Thyroid gland (tissue), 4 donors: ENCODE measurements at regions not wholly inside any gene's neighbourhood (a gene's known extent, or its start where the extent isn't known, plus 50 kb on each side); places are given as distances from the start of the nearest gene placed in this dataset.

Source experiments
- DNase-seq, 2 donors: peaks; one replicate each; pipeline ENCODE4 v3.0.0-alpha.2; 2019
- H3K27ac ChIP-seq, 3 donors: fragments of 200-600 bp; sonication (generic); 1 replicate in 2 of 3; 2 replicates in 1 of 3; pipeline ENCODE4 v1.5.1; 2016 to 2019; ENCODE audit warnings: mild to moderate bottlenecking in 1 of 3, moderate library complexity in 1 of 3
- H3K27me3 ChIP-seq: fragments of 200-600 bp; sonication (generic); one replicate; pipeline ENCODE4 v1.5.1; 2019
- H3K36me3 ChIP-seq, 2 donors: fragments of 200-600 bp; sonication (generic); one replicate each; pipeline ENCODE4 v1.5.1; 2016 to 2019
- H3K4me1 ChIP-seq, 2 donors: fragments of 200-600 bp; sonication (generic); one replicate each; pipeline ENCODE4 v1.5.1; 2017 to 2019
- H3K4me3 ChIP-seq, 3 donors: fragments of 200-600 bp; sonication (generic); replicated peaks in 1 of 3; 1 replicate in 2 of 3; 2 replicates in 1 of 3; pipeline ENCODE4 v1.5.1; 2016; ENCODE audit warnings: mild to moderate bottlenecking in 1 of 3
- H3K9me3 ChIP-seq: fragments of 200-600 bp; sonication (generic); one replicate; pipeline ENCODE4 v1.5.1; 2017
- CTCF ChIP-seq, 6 experiments: fragments of 200-600 bp in 3 of 6; fragments of 450-650 bp in 3 of 6; sonication (generic) in 3 of 6; IDR thresholded peaks; one replicate each; pipeline ENCODE4 v1.5.1; 2016 to 2019; ENCODE audit warnings: antibody characterized with exemption in 6 of 6, mild to moderate bottlenecking in 2 of 6, inconsistent platforms in 1 of 6, moderate library complexity in 1 of 6
- POLR2A ChIP-seq, 2 donors: fragments of 450-650 bp; IDR thresholded peaks; one replicate each; pipeline ENCODE4 v1.6.1; 2017; ENCODE audit warnings: antibody characterized with exemption in 2 of 2, mild to moderate bottlenecking in 2 of 2, moderate library complexity in 1 of 2
- WGBS, 2 donors: methylation state at CpG; one replicate each; pipeline ENCODE4 v1.1.5; 2017; 5-methylcytosine and 5-hydroxymethylcytosine counted together
- intact Hi-C: fragments of 100-400 bp; cut with DNase I; formaldehyde crosslinking; loops from one replicate; pipeline ENCODE4 v1.15.1; 2023

- no peak for DNase-seq
- intact Hi-C loops = no loop called here
- TF ChIP-seq CTCF (IDR thresholded peaks at IDR 0.05) = no peak
- TF ChIP-seq POLR2A (IDR thresholded peaks at IDR 0.05) = no peak
- Histone ChIP-seq H3K4me1 (no peaks in the 10 kb centered on the region), H3K4me3 (no peak overlapping the region), H3K36me3 (no peaks in the 10 kb centered on the region), H3K9me3 (no peaks in the 10 kb centered on the region), H3K27ac (no peak overlapping the region), H3K27me3 (no peaks in the 10 kb centered on the region)
- WGBS, 2 donors = 76 to 77% methylated on average over 5 of the region's 5 CpGs
Observed at GRCh38 chr13:26899202-26899601, 138.6 kb upstream of the GPR12 start.

- no peaks in the 10 kb centered on the region for H3K4me1 ChIP-seq
- no peaks in the 10 kb centered on the region for H3K9me3 ChIP-seq
- H3K4me3 ChIP-seq = no peak overlapping the region
- H3K27ac ChIP-seq = no peak overlapping the region
- intact Hi-C loops = no loop called here
- DNase-seq = no peak
- no peaks in the 10 kb centered on the region for H3K27me3 ChIP-seq
- WGBS, 2 donors = 83 to 85% methylated on average over 19 to 21 of the region's 23 CpGs
- TF ChIP-seq POLR2A (IDR thresholded peaks at IDR 0.05) = no peak
- TF ChIP-seq CTCF (IDR thresholded peaks at IDR 0.05) = no peak
- H3K36me3 ChIP-seq = no peaks in the 10 kb centered on the region
Observed at GRCh38 chr13:26897706-26898550, 137.3 kb upstream of the GPR12 start.

- Histone ChIP-seq H3K36me3 (no peaks in the 10 kb centered on the region), H3K4me3 (no peak overlapping the region), H3K4me1 (no peaks in the 10 kb centered on the region), H3K9me3 (no peaks in the 10 kb centered on the region), H3K27ac (no peak overlapping the region), H3K27me3 (no peaks in the 10 kb centered on the region)
- no peak for DNase-seq
- 50 to 59% methylated on average over 4 of the region's 4 CpGs for WGBS, 2 donors
- intact Hi-C loops = no loop called here
- TF ChIP-seq POLR2A (IDR thresholded peaks at IDR 0.05) = no peak
- no peak for TF ChIP-seq CTCF (IDR thresholded peaks at IDR 0.05)
Observed at GRCh38 chr13:26896986-26897668, 136.5 kb upstream of the GPR12 start.

- Histone ChIP-seq H3K36me3 (no peaks in the 10 kb centered on the region), H3K27me3 (no peaks in the 10 kb centered on the region), H3K4me3 (no peak overlapping the region), H3K27ac (no peak overlapping the region), H3K9me3 (no peaks in the 10 kb centered on the region), H3K4me1 (no peaks in the 10 kb centered on the region)
- DNase-seq = no peak
- no peak for TF ChIP-seq CTCF (IDR thresholded peaks at IDR 0.05)
- intact Hi-C loops = no loop called here
- 55 to 66% methylated on average over 11 to 15 of the region's 15 CpGs for WGBS, 2 donors
Observed at GRCh38 chr13:26895808-26896466, 135.4 kb upstream of the GPR12 start.
